ENCODE measurements at regions not wholly inside any gene's neighbourhood (a gene's known extent, or its start where the extent isn't known, plus 50 kb on each side); places are given as distances from the start of the nearest gene placed in this dataset.

- intact Hi-C loops (cut with DNase I; ENCODE audit: low total_unique reads) = no loop called here
- no peak for TF ChIP-seq CTCF (IDR thresholded peaks at IDR 0.05)
- TF ChIP-seq POLR2AphosphoS5 (IDR thresholded peaks at IDR 0.05) = no peak
- TF ChIP-seq POLR2A (IDR thresholded peaks at IDR 0.05) = no peak
- H3K4me3 ChIP-seq = no peak overlapping the region
- H3K27me3 ChIP-seq = no peaks in the 10 kb centered on the region
- no peaks in the 10 kb centered on the region for H3K4me1 ChIP-seq
- H3K27ac ChIP-seq = no peak overlapping the region
- DNase-seq (ENCODE audit: low spot score in 2 of 2) = no peak
- no peaks in the 10 kb centered on the region for H3K9me3 ChIP-seq
- no peaks in the 10 kb centered on the region for H3K36me3 ChIP-seq
Observed at GRCh38 chr12:13835652-13836051, 145.8 kb downstream of the GRIN2B start.

- H3K27ac ChIP-seq = no peak overlapping the region
- no peak overlapping the region for H3K4me3 ChIP-seq
- intact Hi-C loops (cut with DNase I; ENCODE audit: low total_unique reads) = no loop called here
- H3K4me1 ChIP-seq = no peaks in the 10 kb centered on the region
- TF ChIP-seq POLR2AphosphoS5 (IDR thresholded peaks at IDR 0.05) = no peak
- TF ChIP-seq CTCF (IDR thresholded peaks at IDR 0.05) = no peak
- TF ChIP-seq POLR2A (IDR thresholded peaks at IDR 0.05) = no peak
- H3K36me3 ChIP-seq = no peaks in the 10 kb centered on the region
- no peak for DNase-seq (ENCODE audit: low spot score in 2 of 2)
- H3K9me3 ChIP-seq = no peaks in the 10 kb centered on the region
- H3K27me3 ChIP-seq = no peaks in the 10 kb centered on the region
Observed at GRCh38 chr12:13834241-13834640, 147.2 kb downstream of the GRIN2B start.

GRCh38 chr12:13817131-13817530, 164.3 kb downstream of the GRIN2B start:
- H3K4me3 ChIP-seq = no peak overlapping the region
- DNase-seq (ENCODE audit: low spot score in 2 of 2) = no peak
- TF ChIP-seq POLR2A (IDR thresholded peaks at IDR 0.05) (no peak), CTCF (IDR thresholded peaks at IDR 0.05) (no peak), POLR2AphosphoS5 (IDR thresholded peaks at IDR 0.05) (no peak)
- no peaks in the 10 kb centered on the region for H3K9me3 ChIP-seq
- H3K27ac ChIP-seq = no peak overlapping the region
- H3K4me1 ChIP-seq = no peaks in the 10 kb centered on the region
- H3K36me3 ChIP-seq = no peaks in the 10 kb centered on the region
- intact Hi-C loops (cut with DNase I; ENCODE audit: low total_unique reads) = no loop called here
- H3K27me3 ChIP-seq = no peaks in the 10 kb centered on the region

- no peaks in the 10 kb centered on the region for H3K9me3 ChIP-seq
- no peaks in the 10 kb centered on the region for H3K27me3 ChIP-seq
- intact Hi-C loops (cut with DNase I; ENCODE audit: low total_unique reads) = no loop called here
- no peak for DNase-seq (ENCODE audit: low spot score in 2 of 2)
- no peak overlapping the region for H3K4me3 ChIP-seq
- no peaks in the 10 kb centered on the region for H3K36me3 ChIP-seq
- no peak overlapping the region for H3K27ac ChIP-seq
- H3K4me1 ChIP-seq = no peaks in the 10 kb centered on the region
- TF ChIP-seq POLR2A (IDR thresholded peaks at IDR 0.05) (no peak), POLR2AphosphoS5 (IDR thresholded peaks at IDR 0.05) (no peak), CTCF (IDR thresholded peaks at IDR 0.05) (no peak)
Observed at GRCh38 chr12:13816394-13816793, 165.0 kb downstream of the GRIN2B start.

GRCh38 chr12:13812168-13812567, 169.2 kb downstream of the GRIN2B start:
- no peaks in the 10 kb centered on the region for H3K4me1 ChIP-seq
- TF ChIP-seq POLR2AphosphoS5 (IDR thresholded peaks at IDR 0.05) (no peak), CTCF (IDR thresholded peaks at IDR 0.05) (no peak), POLR2A (IDR thresholded peaks at IDR 0.05) (no peak)
- H3K27ac ChIP-seq = no peak overlapping the region
- intact Hi-C loops (cut with DNase I; ENCODE audit: low total_unique reads) = no loop called here
- no peaks in the 10 kb centered on the region for H3K27me3 ChIP-seq
- no peaks in the 10 kb centered on the region for H3K36me3 ChIP-seq
- H3K9me3 ChIP-seq = no peaks in the 10 kb centered on the region
- H3K4me3 ChIP-seq = no peak overlapping the region
- DNase-seq (ENCODE audit: low spot score in 2 of 2) = no peak

All from breast epithelium (tissue), 4 donors.